HG03520 (cell line): ENCODE measurements at regions not wholly inside any gene's neighbourhood (a gene's known extent, or its start where the extent isn't known, plus 50 kb on each side); places are given as distances from the start of the nearest gene placed in this dataset.
"Not testable (repeated sequence)": the region's sequence is repeated elsewhere in the genome, so short reads cannot be mapped to it uniquely, and the experiment has no call there.

Experiments
- ATAC-seq: cut with Tn5 transposase; IDR thresholded peaks from one replicate; pipeline ENCODE4 v1.9.1; 2021; ENCODE audit warnings: mild to moderate bottlenecking, moderate library complexity; ENCODE audit not compliant: unreplicated experiment

- ATAC-seq: no peak
Observed at GRCh38 chr5:57736716-57737115, 254.1 kb upstream of the ACTBL2 start.

DNA sequence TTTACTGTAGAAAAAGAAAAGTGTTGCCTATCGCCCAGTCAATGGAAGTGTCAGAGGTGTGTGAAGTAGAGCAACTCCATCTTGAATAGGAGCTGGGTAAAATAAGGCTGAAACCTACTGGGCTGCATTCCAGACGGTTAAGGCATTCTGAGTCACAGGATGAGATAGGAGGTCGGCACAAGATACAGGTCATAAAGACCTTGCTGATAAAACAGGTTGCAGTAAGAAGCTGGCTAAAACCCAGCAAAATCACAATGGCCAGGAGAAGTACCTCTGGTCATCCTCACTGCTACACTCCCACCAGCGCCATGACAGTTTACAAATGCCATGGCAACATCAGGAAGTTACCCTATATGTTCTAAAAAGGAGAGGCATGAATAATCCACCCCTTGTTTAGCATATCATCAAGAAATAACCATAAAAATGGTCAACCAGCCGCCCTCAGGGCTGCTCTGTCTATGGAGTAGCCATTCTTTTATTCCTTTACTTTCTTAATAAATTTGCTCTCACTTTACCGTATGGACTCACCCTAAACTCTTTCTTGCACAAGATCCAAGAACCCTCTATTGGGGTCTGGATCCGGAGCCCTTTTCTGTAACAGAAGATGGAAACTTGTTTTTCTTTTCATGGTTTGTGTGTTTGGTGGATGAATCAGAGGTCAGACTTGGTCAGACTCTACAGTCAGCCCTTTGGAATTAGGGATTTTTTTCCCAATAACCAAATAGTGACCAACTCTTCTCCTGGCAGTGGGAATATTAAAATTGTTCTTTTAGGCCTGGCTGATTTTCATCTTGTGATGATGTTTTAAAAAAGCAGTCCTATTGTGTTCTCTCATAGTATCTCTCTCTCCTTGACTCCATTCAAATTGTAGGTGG lies 252.9 kb upstream of the ACTBL2 start:
- ATAC-seq: not testable (repeated sequence)

- ATAC-seq: no peak
Observed at GRCh38 chr5:57734296-57734695, 251.7 kb upstream of the ACTBL2 start.

GRCh38 chr5:57727591-57727990 lies 245.0 kb upstream of the ACTBL2 start:
- ATAC-seq: no peak

DNA sequence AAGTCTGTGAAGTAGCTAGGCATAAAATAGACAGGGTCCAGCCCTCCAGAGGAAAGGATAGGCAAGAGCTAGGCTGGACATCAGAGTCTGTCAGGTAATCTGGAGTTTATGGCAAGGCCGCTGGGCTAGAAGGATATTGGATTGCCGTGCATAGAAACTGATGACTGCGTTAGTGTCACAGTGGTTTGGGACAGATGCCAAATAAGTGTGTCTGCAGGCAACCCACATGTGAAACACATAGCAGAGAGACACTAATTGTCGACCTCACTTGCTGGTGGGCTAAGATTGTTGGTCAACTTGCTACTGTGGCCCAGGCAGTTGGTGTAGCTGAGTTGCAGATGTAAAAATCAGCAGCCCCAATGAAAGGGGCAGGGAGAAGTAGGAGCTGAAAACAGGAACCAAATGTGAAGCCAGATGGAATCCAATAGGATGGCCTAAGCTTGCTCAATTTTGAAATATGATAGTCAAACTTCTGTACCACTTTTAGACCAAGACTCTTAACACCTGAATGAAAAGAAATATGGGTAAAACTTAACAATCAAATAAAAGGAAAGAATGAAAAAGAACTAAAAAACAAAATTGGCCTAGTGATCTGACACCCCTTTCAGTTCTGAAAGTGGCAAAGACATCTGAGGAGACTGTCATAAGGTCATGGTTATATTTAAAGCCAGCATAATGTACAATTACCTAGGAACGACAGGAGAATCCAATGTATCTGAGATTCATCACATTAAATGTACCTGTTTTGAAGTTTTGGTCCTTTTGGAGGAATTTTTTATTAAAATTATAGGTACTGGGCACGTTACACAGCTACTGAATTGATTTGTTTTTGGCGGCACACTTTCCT lies 243.3 kb upstream of the ACTBL2 start:
- no peak for ATAC-seq

DNA sequence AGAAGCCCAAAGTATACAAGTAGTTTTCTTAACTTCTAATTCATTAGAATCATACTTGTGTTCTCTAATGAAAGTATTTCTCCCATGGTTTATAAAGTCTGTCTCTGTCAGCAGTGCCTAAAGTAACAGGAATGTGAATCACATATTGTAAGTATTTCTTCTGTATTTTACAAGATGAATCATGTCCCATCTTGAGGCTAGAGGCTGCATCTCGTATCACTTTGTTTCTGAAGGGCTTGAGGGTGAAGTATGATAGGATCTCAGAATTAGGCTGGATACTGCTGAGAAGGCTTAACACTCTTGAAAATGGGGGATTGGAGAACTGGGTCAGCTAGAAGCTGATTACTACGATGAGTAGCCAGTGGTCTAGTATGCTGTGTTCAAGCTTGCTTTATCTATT lies 242.2 kb upstream of the ACTBL2 start:
- ATAC-seq: no peak

DNA sequence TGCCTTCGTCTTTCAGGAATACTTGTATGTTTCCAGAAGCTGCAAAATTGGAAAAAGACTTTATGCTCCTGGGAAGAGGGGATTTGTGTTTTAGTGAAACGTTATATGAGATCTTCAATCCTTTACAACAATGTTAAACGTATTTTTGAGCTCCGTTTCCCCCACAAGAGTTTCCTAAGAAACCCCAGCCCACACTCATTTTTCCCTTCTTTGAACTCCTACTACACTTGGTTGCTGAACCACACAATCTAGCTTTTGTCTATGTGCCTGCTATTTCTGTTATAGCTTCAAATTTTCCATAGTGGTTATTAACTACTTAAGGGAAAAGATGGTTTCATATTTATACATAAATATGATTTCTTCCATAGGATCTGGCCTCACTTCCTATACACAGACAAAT lies 238.6 kb upstream of the ACTBL2 start:
- ATAC-seq: no peak

GRCh38 chr5:57720656-57721055 lies 238.0 kb upstream of the ACTBL2 start:
- ATAC-seq: no peak

GRCh38 chr5:57719216-57719615 lies 236.6 kb upstream of the ACTBL2 start:
- ATAC-seq: no peak

DNA sequence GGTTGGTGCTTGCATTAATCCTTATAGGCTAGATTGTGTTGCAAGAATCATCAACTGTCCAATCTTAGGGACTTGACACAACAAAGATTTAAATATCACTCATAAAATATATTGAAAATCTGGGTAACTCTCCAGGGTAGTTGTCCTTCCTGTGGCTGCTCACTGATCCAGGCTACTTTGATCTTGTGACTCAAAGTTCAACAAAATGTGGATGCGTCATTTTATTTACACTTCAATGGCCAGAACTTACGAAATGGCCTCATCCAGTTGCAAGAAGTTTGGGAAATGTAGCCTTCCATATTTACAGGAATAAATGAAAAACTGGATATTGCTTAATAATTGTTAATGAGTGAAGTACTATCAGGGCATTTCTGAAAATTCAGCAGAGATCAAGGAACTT lies 235.5 kb upstream of the ACTBL2 start:
- no peak for ATAC-seq

DNA sequence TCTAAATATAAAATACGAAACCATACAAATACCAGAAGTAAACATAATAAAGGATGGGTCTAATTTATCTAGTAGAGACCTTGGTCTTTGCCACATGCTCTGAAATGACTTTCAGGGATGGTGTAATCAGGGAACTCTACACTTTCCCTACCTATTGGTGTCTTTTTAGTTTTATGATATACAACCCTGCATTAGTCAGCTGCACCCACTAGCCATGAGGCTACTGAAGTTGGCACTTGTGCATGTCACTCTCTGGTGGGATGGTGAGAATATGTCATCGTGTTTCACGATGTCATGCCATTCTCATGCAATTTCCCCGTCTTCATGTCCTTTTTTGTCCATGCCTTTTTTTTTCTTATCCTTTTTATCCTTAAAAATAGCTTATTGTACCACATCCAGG lies 234.9 kb upstream of the ACTBL2 start:
- no peak for ATAC-seq

- no peak for ATAC-seq
Observed at GRCh38 chr5:57716661-57717060, 234.1 kb upstream of the ACTBL2 start.

DNA sequence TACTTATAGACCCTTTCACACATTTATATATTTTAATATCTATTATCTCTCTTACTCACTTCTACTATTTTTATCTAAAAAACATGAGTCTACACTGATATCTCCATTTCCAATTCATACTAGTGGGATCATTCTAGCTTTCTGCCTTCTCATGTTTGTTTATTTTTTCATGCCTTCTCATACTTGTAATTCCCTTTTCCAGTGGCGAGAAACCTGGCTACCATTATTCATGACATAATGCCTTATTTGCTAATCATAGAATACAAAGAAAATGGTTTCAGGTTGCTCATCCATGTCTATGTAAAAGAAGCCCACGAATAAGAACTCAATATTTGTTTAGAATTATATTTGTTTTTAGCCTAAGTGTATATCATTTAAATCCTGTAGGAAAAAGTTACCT lies 232.7 kb upstream of the ACTBL2 start:
- ATAC-seq: no peak

DNA sequence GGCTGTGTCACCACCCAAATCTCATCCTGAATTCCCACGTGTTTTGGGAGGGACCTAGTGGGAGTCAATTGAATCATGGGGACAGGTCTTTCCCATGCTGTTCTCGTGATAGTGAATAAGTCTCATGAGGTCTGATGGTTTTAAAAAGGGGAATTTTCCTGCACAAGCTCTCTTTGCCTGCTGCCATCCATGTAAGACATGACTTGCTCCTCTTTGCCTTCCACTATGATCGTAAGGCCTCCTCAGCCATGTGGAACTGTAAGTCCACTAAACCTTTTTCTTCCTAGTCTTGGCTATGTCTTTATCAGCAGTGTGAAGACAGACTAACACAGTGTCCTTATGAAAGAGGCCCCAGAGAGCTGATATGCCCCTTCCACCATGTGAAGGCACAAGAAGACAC lies 230.9 kb upstream of the ACTBL2 start:
- not testable (repeated sequence) for ATAC-seq

- ATAC-seq: no peak
Observed at GRCh38 chr5:57711946-57712345, 229.3 kb upstream of the ACTBL2 start.

DNA sequence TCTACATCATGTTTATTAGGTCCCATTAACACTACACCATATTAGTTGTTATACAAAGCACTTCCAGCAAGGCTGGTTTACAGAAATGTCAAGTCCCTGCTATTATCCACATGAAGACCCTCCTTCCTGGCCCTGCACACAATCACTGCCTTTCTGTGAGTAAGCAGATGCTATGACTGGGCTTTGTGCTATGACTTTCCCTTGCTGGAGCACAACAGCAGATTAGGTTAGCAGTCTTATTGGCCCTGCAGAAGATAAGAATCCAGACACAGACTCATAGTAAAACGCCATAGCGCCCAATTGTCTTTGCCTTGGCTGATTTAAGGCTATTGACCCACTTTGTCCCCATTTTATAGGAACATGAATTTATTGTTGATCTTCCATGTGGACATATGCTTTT lies 228.9 kb upstream of the ACTBL2 start:
- no peak for ATAC-seq

DNA sequence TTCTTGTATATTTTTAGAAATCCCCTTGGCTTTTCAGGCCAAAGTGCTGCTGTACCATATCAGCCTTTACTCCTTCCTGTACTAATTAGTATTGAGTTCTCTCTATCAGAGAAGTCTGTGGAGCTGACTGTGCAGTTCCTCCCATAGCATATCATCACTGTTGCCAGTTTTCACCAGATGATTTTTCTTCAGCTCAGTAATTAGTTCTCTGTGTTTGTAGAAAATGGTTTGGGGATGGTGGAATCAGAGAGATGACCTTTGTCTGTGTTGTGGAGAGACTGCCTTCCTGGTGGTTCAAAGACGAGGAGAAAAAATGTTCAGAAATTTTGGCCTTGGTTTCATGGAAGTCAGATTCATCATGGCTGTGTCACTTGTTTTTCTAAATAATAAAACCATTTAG lies 227.5 kb upstream of the ACTBL2 start:
- no peak for ATAC-seq

- no peak for ATAC-seq
Observed at GRCh38 chr5:57705769-57706168, 223.2 kb upstream of the ACTBL2 start.

GRCh38 chr5:57703721-57704120 lies 221.1 kb upstream of the ACTBL2 start:
- no peak for ATAC-seq

DNA sequence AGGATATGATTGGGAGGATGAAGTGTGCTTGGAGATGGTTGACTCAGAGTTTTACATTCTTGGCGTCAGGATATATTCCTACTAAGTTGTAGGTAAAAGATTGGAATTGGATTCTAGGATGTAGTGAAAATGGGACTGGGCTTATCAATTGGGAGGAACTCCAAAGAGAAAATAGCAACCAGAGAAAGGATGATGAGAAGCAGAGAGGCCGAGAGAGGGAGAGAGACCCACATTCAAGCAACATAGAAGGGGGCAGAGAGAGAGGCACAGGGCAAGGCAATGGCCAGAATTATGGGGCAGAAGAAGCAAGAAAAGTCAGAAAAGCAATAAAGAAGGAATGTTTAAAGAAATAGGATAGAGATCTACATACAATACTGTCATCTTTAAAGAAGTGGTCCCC lies 217.9 kb upstream of the ACTBL2 start:
- ATAC-seq: no peak

DNA sequence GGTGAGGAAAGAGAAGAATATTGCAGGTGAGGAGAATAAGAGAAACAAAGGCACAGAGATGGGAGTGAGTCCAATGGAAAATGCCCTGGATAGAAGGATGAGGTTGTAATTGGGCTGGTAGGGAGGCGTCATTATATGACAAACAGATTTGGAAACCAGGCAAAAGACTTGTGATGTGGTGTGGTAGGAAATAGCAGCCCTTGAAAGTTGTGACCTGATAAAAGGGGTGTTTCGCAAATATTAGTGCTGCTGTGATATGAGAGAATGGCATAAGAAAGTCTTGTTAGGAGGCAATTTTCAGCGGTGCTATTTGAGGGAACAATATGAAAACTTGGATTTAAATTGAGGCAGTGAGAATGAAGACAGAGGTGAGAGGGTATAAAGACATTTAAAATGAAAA lies 217.5 kb upstream of the ACTBL2 start:
- no peak for ATAC-seq

DNA sequence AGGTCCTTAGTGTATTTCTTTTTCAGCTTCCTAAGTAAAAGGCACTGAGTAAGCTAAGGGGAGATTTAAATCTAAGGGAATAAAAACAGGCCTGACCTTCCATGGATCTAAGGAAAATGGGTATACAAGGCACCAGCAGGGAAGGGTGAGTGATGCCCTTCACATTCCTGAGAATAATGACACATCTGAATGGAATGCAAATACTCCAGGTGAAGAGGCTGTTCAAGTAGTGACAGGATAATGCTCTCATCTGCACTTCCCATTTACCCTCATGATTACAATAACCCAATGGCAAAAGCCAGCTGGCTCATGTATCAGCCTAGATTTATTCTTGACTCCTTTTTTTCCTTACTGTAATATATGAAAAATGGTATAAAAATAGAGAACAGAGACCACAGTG lies 216.2 kb upstream of the ACTBL2 start:
- no peak for ATAC-seq
